Esophagus squamous epithelium (tissue), 4 donors: ENCODE measurements at regions not wholly inside any gene's neighbourhood (a gene's known extent, or its start where the extent isn't known, plus 50 kb on each side); places are given as distances from the start of the nearest gene placed in this dataset.

Experiments used
- POLR2A ChIP-seq, 4 donors: fragments of 450-650 bp; IDR thresholded peaks; one replicate each; pipeline ENCODE4 v1.6.1; 2017; ENCODE audit warnings: antibody characterized with exemption in 4 of 4, mild to moderate bottlenecking in 4 of 4, moderate library complexity in 3 of 4
- TF ChIP-seq, protein P1 (sequence below), 6 experiments: fragments of 450-650 bp in 4 of 6; fragments of 200-600 bp in 2 of 6; sonication (generic) in 2 of 6; IDR thresholded peaks; one replicate each; pipeline ENCODE4 v1.5.1; 2016 to 2019; ENCODE audit warnings: antibody characterized with exemption in 6 of 6, mild to moderate bottlenecking in 4 of 6, moderate library complexity in 4 of 6

GRCh38 chr2:75284345-75284744, 85.0 kb upstream of the TACR1 start:
- TF ChIP-seq, protein P1, sequence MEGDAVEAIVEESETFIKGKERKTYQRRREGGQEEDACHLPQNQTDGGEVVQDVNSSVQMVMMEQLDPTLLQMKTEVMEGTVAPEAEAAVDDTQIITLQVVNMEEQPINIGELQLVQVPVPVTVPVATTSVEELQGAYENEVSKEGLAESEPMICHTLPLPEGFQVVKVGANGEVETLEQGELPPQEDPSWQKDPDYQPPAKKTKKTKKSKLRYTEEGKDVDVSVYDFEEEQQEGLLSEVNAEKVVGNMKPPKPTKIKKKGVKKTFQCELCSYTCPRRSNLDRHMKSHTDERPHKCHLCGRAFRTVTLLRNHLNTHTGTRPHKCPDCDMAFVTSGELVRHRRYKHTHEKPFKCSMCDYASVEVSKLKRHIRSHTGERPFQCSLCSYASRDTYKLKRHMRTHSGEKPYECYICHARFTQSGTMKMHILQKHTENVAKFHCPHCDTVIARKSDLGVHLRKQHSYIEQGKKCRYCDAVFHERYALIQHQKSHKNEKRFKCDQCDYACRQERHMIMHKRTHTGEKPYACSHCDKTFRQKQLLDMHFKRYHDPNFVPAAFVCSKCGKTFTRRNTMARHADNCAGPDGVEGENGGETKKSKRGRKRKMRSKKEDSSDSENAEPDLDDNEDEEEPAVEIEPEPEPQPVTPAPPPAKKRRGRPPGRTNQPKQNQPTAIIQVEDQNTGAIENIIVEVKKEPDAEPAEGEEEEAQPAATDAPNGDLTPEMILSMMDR (IDR thresholded peaks at IDR 0.05): no peak
- no peak for TF ChIP-seq POLR2A (IDR thresholded peaks at IDR 0.05)
